ENCODE measurements at regions not wholly inside any gene's neighbourhood (a gene's known extent, or its start where the extent isn't known, plus 50 kb on each side); places are given as distances from the start of the nearest gene placed in this dataset.

GRCh38 chr1:203401199-203401877 lies 50.4 kb upstream of the FMOD start:
- no peaks in the 10 kb centered on the region for H3K36me3 Mint-ChIP-seq
- ChIA-PET POLR2A (no interaction called here), CTCF (no interaction called here)
- no peak overlapping the region for H3K4me3 Mint-ChIP-seq
- H3K4me1 Mint-ChIP-seq: peaks cover 0 to 2% (median 0%) of the 10 kb centered on the region in 7 donors
- intact Hi-C loops (cut with micrococcal nuclease): loop anchor here in 1 of 2 donors (10.0 kb wide), 1 partner anchor 57 kb away; no protein-coding TSS in a partner anchor
- peaks cover 32 to 46% (median 34%) of the 10 kb centered on the region in 5 donors for H3K27me3 Mint-ChIP-seq
- H3K9me3 Mint-ChIP-seq: no peaks in the 10 kb centered on the region
- DNase-seq (no peak), ATAC-seq (no peak)
- no peak overlapping the region for H3K27ac ChIP-seq (ENCODE audit: low read depth, low read length)
- no peaks in the 10 kb centered on the region for H3K36me3 ChIP-seq (ENCODE audit: control insufficient read depth in 2 of 3, insufficient read depth in 3 of 3, low read length in 3 of 3)
- H3K27me3 ChIP-seq (ENCODE audit: control insufficient read depth in 2 of 2, insufficient read depth in 2 of 2, low read length in 2 of 2): no peaks in the 10 kb centered on the region
- no peaks in the 10 kb centered on the region for H3K4me1 ChIP-seq (ENCODE audit: control insufficient read depth in 2 of 2, insufficient read depth in 2 of 2, low read length in 2 of 2)
- H3K27ac Mint-ChIP-seq: no peak overlapping the region
- no peaks in the 10 kb centered on the region for H3K9me3 ChIP-seq (ENCODE audit: control insufficient read depth in 2 of 3, low read length in 3 of 3)
- H3K4me3 ChIP-seq (ENCODE audit: low read length): no peak overlapping the region

DNA sequence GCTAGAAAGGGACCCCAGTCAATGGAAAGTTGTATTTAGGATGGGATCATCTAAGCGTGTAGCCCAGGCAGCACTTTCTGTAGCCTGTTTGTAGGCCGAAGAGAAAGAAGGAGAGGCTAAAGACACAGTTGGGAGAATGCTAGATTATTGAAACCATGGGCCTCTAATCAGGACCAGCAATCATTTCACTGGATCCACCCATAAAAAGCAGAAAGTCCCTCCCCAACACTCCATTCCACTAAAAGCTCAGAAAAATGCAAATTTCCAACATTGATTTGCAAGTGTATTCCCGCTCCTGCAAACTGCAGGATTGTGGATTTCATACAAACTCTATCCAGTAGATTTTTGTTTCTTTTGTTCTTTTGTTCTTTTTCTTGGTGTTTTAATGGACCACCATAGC lies 51.2 kb upstream of the FMOD start:
- POLR2A ChIA-PET: no interaction called here
- Mint-ChIP-seq H3K27me3 (peaks cover 29 to 47% (median 34%) of the 10 kb centered on the region in 5 donors), H3K9me3 (no peaks in the 10 kb centered on the region), H3K27ac (no peak overlapping the region), H3K4me3 (no peak overlapping the region), H3K36me3 (no peaks in the 10 kb centered on the region), H3K4me1 (peaks cover 0 to 2% (median 0%) of the 10 kb centered on the region in 7 donors)
- no peak for ATAC-seq
- DNase-seq: no peak
- no peaks in the 10 kb centered on the region for H3K9me3 ChIP-seq (ENCODE audit: control insufficient read depth in 2 of 3, low read length in 3 of 3)
- no peaks in the 10 kb centered on the region for H3K36me3 ChIP-seq (ENCODE audit: control insufficient read depth in 2 of 3, insufficient read depth in 3 of 3, low read length in 3 of 3)
- CTCF ChIA-PET: no interaction called here
- intact Hi-C loops (cut with micrococcal nuclease): loop anchor here in 1 of 2 donors (10.0 kb wide), 1 partner anchor 57 kb away; no protein-coding TSS in a partner anchor
- no peaks in the 10 kb centered on the region for H3K27me3 ChIP-seq (ENCODE audit: control insufficient read depth in 2 of 2, insufficient read depth in 2 of 2, low read length in 2 of 2)
- no peak overlapping the region for H3K27ac ChIP-seq (ENCODE audit: low read depth, low read length)
- no peak overlapping the region for H3K4me3 ChIP-seq (ENCODE audit: low read length)
- no peaks in the 10 kb centered on the region for H3K4me1 ChIP-seq (ENCODE audit: control insufficient read depth in 2 of 2, insufficient read depth in 2 of 2, low read length in 2 of 2)

DNA sequence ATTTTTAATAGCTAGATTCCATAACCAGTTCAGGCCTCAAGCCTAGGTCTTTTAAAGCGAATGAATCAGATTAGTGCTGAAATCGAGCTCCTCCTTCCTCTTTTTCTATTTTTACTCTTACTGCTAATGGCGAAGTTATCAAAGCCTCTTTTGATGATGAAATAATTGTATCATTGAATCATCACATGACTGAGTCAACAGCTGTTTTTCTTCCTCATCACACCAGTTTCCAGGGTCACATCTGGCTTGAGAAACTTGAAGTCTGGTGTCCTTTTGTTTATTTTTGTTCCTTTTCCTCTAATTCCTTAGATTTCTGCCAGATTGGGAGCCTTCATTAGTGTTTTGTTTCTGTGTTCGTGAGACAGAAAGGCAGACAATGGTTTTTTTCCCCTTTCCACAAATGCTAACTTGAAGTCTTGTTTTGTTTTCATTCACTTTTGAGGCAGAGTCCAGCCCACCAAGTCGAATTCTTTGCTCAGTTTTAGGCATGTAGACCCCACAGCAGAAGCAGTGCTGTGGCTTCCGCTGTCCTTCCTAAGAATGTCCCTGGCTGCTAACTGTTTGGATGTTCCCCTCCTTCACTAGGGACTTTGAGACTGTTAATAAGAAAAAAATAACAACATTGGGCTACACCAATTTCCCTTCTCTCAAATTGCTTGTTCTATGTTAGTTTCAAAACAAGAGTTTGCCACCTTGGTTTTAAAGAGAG lies 51.9 kb upstream of the FMOD start:
- Mint-ChIP-seq H3K9me3 (no peaks in the 10 kb centered on the region), H3K27me3 (peaks cover 26 to 44% (median 31%) of the 10 kb centered on the region in 5 donors), H3K27ac (no peak overlapping the region), H3K4me1 (peaks cover 0 to 2% (median 0%) of the 10 kb centered on the region in 7 donors), H3K36me3 (no peaks in the 10 kb centered on the region), H3K4me3 (no peak overlapping the region)
- H3K4me1 ChIP-seq (ENCODE audit: control insufficient read depth in 2 of 2, insufficient read depth in 2 of 2, low read length in 2 of 2): no peaks in the 10 kb centered on the region
- no peaks in the 10 kb centered on the region for H3K9me3 ChIP-seq (ENCODE audit: control insufficient read depth in 2 of 3, low read length in 3 of 3)
- CTCF ChIA-PET: no interaction called here
- DNase-seq: no peak
- peak; percentile 55 for ATAC-seq
- H3K36me3 ChIP-seq (ENCODE audit: control insufficient read depth in 2 of 3, insufficient read depth in 3 of 3, low read length in 3 of 3): no peaks in the 10 kb centered on the region
- no peak overlapping the region for H3K4me3 ChIP-seq (ENCODE audit: low read length)
- POLR2A ChIA-PET: no interaction called here
- intact Hi-C loops (cut with micrococcal nuclease): loop anchor here in 1 of 2 donors (10.0 kb wide), 1 partner anchor 58 kb away; no protein-coding TSS in a partner anchor
- no peak overlapping the region for H3K27ac ChIP-seq (ENCODE audit: low read depth, low read length)
- H3K27me3 ChIP-seq (ENCODE audit: control insufficient read depth in 2 of 2, insufficient read depth in 2 of 2, low read length in 2 of 2): no peaks in the 10 kb centered on the region

DNA sequence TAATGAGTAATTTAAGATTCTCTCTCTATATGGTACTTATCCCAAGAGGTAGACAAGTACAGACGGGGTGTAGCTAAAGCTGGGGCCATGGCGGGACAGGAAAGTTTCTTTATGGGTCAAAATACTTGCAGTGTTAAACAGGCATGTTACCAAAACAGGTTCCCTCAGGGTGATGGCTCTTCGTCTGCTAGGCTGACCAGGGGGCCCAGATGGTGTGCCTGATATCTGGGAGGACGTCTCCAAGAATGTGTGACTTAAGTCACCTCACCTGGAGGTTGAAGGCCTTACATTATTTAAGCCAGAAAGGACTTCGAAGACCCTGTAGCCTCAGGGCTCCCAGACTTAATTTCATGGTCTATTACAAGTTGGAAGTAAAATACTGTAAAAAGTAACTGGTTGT lies 52.7 kb upstream of the FMOD start:
- ATAC-seq: no peak
- Histone ChIP-seq H3K36me3 (ENCODE audit: control insufficient read depth in 2 of 3, insufficient read depth in 3 of 3, low read length in 3 of 3) (no peaks in the 10 kb centered on the region), H3K27me3 (ENCODE audit: control insufficient read depth in 2 of 2, insufficient read depth in 2 of 2, low read length in 2 of 2) (no peaks in the 10 kb centered on the region), H3K4me3 (ENCODE audit: low read length) (no peak overlapping the region), H3K27ac (ENCODE audit: low read depth, low read length) (no peak overlapping the region), H3K4me1 (ENCODE audit: control insufficient read depth in 2 of 2, insufficient read depth in 2 of 2, low read length in 2 of 2) (no peaks in the 10 kb centered on the region), H3K9me3 (ENCODE audit: control insufficient read depth in 2 of 3, low read length in 3 of 3) (no peaks in the 10 kb centered on the region)
- Mint-ChIP-seq H3K4me1 (peaks cover 0 to 2% (median 0%) of the 10 kb centered on the region in 7 donors), H3K9me3 (no peaks in the 10 kb centered on the region), H3K36me3 (no peaks in the 10 kb centered on the region), H3K4me3 (no peak overlapping the region), H3K27me3 (peaks cover 24 to 43% (median 32%) of the 10 kb centered on the region in 5 donors), H3K27ac (no peak overlapping the region)
- DNase-seq: no peak
- POLR2A ChIA-PET: no interaction called here
- CTCF ChIA-PET: no interaction called here
- intact Hi-C loops (cut with micrococcal nuclease): loop anchor here in 1 of 2 donors (10.0 kb wide), 1 partner anchor 59 kb away; no protein-coding TSS in a partner anchor

- H3K4me1 ChIP-seq (ENCODE audit: control insufficient read depth in 2 of 2, insufficient read depth in 2 of 2, low read length in 2 of 2): no peaks in the 10 kb centered on the region
- ChIA-PET CTCF (no interaction called here), POLR2A (no interaction called here)
- no peak overlapping the region for H3K4me3 ChIP-seq (ENCODE audit: low read length)
- ATAC-seq (no peak), DNase-seq (no peak)
- H3K27ac ChIP-seq (ENCODE audit: low read depth, low read length): no peak overlapping the region
- no peak overlapping the region for H3K4me3 Mint-ChIP-seq
- H3K36me3 ChIP-seq (ENCODE audit: control insufficient read depth in 2 of 3, insufficient read depth in 3 of 3, low read length in 3 of 3): no peaks in the 10 kb centered on the region
- no peaks in the 10 kb centered on the region for H3K36me3 Mint-ChIP-seq
- intact Hi-C loops (cut with micrococcal nuclease): loop anchor here in 1 of 2 donors (10.0 kb wide), 1 partner anchor 60 kb away; no protein-coding TSS in a partner anchor
- peaks cover 0 to 3% of the 10 kb centered on the region in 2 donors for H3K27me3 ChIP-seq (ENCODE audit: control insufficient read depth in 2 of 2, insufficient read depth in 2 of 2, low read length in 2 of 2)
- no peaks in the 10 kb centered on the region for H3K9me3 ChIP-seq (ENCODE audit: control insufficient read depth in 2 of 3, low read length in 3 of 3)
- peaks cover 0 to 2% (median 0%) of the 10 kb centered on the region in 7 donors for H3K4me1 Mint-ChIP-seq
- no peaks in the 10 kb centered on the region for H3K9me3 Mint-ChIP-seq
- peaks cover 29 to 52% (median 36%) of the 10 kb centered on the region in 5 donors for H3K27me3 Mint-ChIP-seq
- no peak overlapping the region for H3K27ac Mint-ChIP-seq
Observed at GRCh38 chr1:203404546-203404945, 53.6 kb upstream of the FMOD start.

GRCh38 chr1:203405703-203406438 lies 54.9 kb upstream of the FMOD start:
- peaks cover 0 to 4% (median 0%) of the 10 kb centered on the region in 5 donors for H3K36me3 Mint-ChIP-seq
- Histone ChIP-seq H3K36me3 (ENCODE audit: control insufficient read depth in 2 of 3, insufficient read depth in 3 of 3, low read length in 3 of 3) (no peaks in the 10 kb centered on the region), H3K27me3 (ENCODE audit: control insufficient read depth in 2 of 2, insufficient read depth in 2 of 2, low read length in 2 of 2) (peaks cover 0 to 3% of the 10 kb centered on the region in 2 donors), H3K4me1 (ENCODE audit: control insufficient read depth in 2 of 2, insufficient read depth in 2 of 2, low read length in 2 of 2) (no peaks in the 10 kb centered on the region), H3K27ac (ENCODE audit: low read depth, low read length) (no peak overlapping the region), H3K9me3 (ENCODE audit: control insufficient read depth in 2 of 3, low read length in 3 of 3) (no peaks in the 10 kb centered on the region), H3K4me3 (ENCODE audit: low read length) (no peak overlapping the region)
- no peak overlapping the region for H3K4me3 Mint-ChIP-seq
- H3K4me1 Mint-ChIP-seq: peaks cover 0 to 7% (median 0%) of the 10 kb centered on the region in 7 donors
- H3K9me3 Mint-ChIP-seq: peaks cover 0 to 5% (median 2%) of the 10 kb centered on the region in 11 donors
- DNase-seq: no peak
- POLR2A ChIA-PET: no interaction called here
- H3K27ac Mint-ChIP-seq: no peak overlapping the region
- peaks cover 40 to 62% (median 44%) of the 10 kb centered on the region in 5 donors for H3K27me3 Mint-ChIP-seq
- no peak for ATAC-seq
- CTCF ChIA-PET: no interaction called here
- intact Hi-C loops (cut with micrococcal nuclease): loop anchor here in 1 of 2 donors (10.0 kb wide), 1 partner anchor 61 kb away; no protein-coding TSS in a partner anchor
